CD4-positive, alpha-beta memory T cell (primary cell): ENCODE measurements at regions not wholly inside any gene's neighbourhood (a gene's known extent, or its start where the extent isn't known, plus 50 kb on each side); places are given as distances from the start of the nearest gene placed in this dataset.

Experiments used
- CTCF ChIA-PET: fragments of 350-600 bp; sonication (Branson Sonifier 250); formaldehyde crosslinking; loops from one replicate; lab custom pipeline; 2021; ENCODE audit warnings: inconsistent platforms; ENCODE audit not compliant: partially characterized antibody; lab: Charles Lee
- POLR2A ChIA-PET: fragments of 350-600 bp; sonication (Branson Sonifier 250); formaldehyde crosslinking; loops from one replicate; lab custom pipeline; 2021; ENCODE audit not compliant: partially characterized antibody; lab: Charles Lee
- DNase-seq, 5 donors: peaks; one replicate each; pipeline versions ENCODE4 v3.0.0 to v3.0.0-alpha.2; 2020 to 2022; ENCODE audit warnings: mixed read lengths in 1 of 5
- H3K27ac ChIP-seq: one replicate; pipeline ENCODE4 v1.7.0; 2013; ENCODE audit warnings: low read depth, low read length
- H3K27me3 ChIP-seq: 2 replicates; pipeline ENCODE4 v1.7.0; 2013; ENCODE audit warnings: mild to moderate bottlenecking, low read length, moderate library complexity; ENCODE audit not compliant: insufficient read depth
- H3K36me3 ChIP-seq: 2 replicates; pipeline ENCODE4 v1.7.0; 2013; ENCODE audit warnings: mild to moderate bottlenecking, low read length, moderate library complexity; ENCODE audit not compliant: insufficient read depth
- H3K4me1 ChIP-seq: 2 replicates; pipeline ENCODE4 v1.7.0; 2013; ENCODE audit warnings: mild to moderate bottlenecking, low read length, moderate library complexity; ENCODE audit not compliant: insufficient read depth
- H3K4me3 ChIP-seq, 2 donors: one replicate each; pipeline ENCODE4 v1.7.0; 2013; ENCODE audit warnings: low read length in 2 of 2, mild to moderate bottlenecking in 1 of 2
- H3K9me3 ChIP-seq, 2 donors: one replicate each; pipeline ENCODE4 v1.7.0; 2013; ENCODE audit warnings: low read length in 2 of 2, control low read depth in 1 of 2; ENCODE audit not compliant: control insufficient read depth in 1 of 2
- H3K27ac Mint-ChIP-seq, 7 donors: one replicate each; pipeline ENCODE4 v1.8.0; 2020 to 2021; ENCODE audit warnings: mixed read lengths in 7 of 7, mild to moderate bottlenecking in 6 of 7, inconsistent platforms in 3 of 7, moderate library complexity in 3 of 7
- H3K27me3 Mint-ChIP-seq, 2 donors: one replicate each; pipeline ENCODE4 v1.8.0; 2020 to 2021; ENCODE audit warnings: mixed read lengths in 2 of 2
- H3K36me3 Mint-ChIP-seq, 2 donors: one replicate each; pipeline ENCODE4 v1.8.0; 2020 to 2021; ENCODE audit warnings: mixed read lengths in 2 of 2, inconsistent platforms in 1 of 2, mild to moderate bottlenecking in 1 of 2
- H3K4me1 Mint-ChIP-seq, 4 donors: one replicate each; pipeline ENCODE4 v1.8.0; 2020 to 2021; ENCODE audit warnings: mixed read lengths in 4 of 4, mild to moderate bottlenecking in 1 of 4
- H3K4me3 Mint-ChIP-seq, 8 donors: one replicate each; pipeline ENCODE4 v1.8.0; 2020 to 2021; ENCODE audit warnings: mixed read lengths in 8 of 8, mild to moderate bottlenecking in 7 of 8, moderate library complexity in 6 of 8, inconsistent platforms in 3 of 8
- H3K9me3 Mint-ChIP-seq, 8 donors: one replicate each; pipeline ENCODE4 v1.8.0; 2020 to 2021; ENCODE audit warnings: mixed read lengths in 8 of 8, mild to moderate bottlenecking in 5 of 8, inconsistent platforms in 3 of 8, moderate library complexity in 1 of 8
- intact Hi-C: fragments of 100-400 bp; cut with micrococcal nuclease; formaldehyde crosslinking; loops from one replicate; pipeline ENCODE4 v1.15.1; 2023

DNA sequence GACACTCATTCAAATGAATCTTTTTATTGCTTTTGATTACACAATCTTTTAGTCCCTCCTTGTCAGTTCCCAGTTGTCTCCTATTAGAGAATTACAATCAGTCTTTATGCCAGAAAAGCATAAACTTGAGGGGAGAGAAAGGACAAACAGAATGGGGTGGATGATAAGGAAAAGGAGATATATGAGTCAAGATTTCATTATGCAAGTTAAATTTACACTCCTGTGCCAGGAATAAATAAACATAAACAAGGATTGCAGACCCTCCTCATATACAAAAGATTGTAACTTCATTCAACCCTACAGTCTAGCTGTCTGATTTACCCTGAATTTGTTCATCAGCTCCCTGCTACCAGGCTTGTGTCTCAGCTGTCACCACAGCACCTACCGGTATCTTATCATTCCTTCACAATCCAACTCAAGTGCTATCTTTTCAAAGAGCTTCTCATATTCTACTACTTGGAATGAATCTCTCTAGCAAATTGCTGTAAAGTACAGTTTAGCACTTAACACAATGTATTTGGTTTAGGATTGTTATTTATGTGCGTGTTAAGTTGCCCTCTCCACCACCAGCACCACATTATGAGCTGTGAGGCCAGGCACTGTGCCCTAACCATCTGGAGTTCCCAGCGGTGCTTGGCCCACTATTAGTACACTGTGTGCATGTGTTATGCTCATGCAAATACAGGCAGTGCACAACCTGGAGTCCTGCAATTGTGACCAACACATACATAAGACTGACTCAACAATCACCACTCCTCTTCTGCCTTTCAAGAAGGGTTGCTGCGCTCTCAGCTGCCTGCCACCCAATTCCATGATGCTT, 504.1 kb downstream of the TBL1XR1 start:
- Mint-ChIP-seq H3K27me3 (peaks cover 0 to 6% of the 10 kb centered on the region in 2 donors), H3K4me3 (no peak overlapping the region), H3K9me3 (peaks cover 0 to 3% (median 0%) of the 10 kb centered on the region in 8 donors), H3K36me3 (no peaks in the 10 kb centered on the region), H3K4me1 (no peaks in the 10 kb centered on the region), H3K27ac (no peak overlapping the region)
- no peaks in the 10 kb centered on the region for H3K9me3 ChIP-seq
- H3K27ac ChIP-seq = no peak overlapping the region
- DNase-seq = no peak
- H3K4me3 ChIP-seq = no peak overlapping the region
- intact Hi-C loops = no loop called here
- no peaks in the 10 kb centered on the region for H3K36me3 ChIP-seq
- ChIA-PET CTCF (no interaction called here), POLR2A (no interaction called here)
- no peaks in the 10 kb centered on the region for H3K4me1 ChIP-seq
- H3K27me3 ChIP-seq = no peaks in the 10 kb centered on the region

DNA sequence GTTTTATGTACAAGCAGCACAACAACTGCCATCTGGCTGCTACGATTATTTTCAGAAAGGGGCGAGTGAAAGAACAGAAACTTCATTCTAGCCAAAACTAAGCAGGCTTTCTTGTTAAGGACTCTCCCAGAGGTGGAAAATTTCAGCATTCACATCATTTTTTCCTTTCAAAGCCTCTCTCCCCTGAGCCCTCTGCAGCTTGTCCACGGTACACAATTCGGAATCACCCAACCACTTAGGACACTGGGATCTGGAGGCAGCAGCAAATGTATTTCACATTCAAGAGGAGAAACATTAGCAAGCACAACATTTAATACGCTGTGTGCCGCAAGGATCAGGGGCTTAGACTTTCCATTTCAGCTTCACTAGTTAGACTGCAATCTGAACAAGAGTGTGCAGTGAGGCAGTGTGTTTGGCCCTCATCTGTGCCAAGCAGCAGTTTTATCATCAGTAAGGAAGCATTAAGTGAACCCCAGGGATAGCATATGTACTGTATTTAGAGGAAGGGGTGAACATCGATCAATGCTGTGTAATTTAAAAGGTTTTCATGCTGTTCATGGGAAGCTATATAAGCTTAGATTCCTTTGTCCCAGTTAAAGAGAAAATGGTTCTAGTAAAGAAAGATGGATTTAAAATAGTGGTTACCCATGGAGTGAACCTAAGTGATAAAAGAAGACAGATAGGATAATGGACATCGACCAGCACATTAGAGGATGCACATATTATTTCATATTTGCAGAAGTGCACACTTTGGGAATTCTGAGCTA, 504.9 kb downstream of the TBL1XR1 start:
- no peak overlapping the region for H3K4me3 Mint-ChIP-seq
- intact Hi-C loops = no loop called here
- H3K9me3 ChIP-seq = no peaks in the 10 kb centered on the region
- no peak overlapping the region for H3K27ac Mint-ChIP-seq
- H3K4me3 ChIP-seq = no peak overlapping the region
- H3K4me1 ChIP-seq = no peaks in the 10 kb centered on the region
- H3K27ac ChIP-seq = no peak overlapping the region
- POLR2A ChIA-PET = no interaction called here
- H3K27me3 ChIP-seq = no peaks in the 10 kb centered on the region
- H3K9me3 Mint-ChIP-seq = peaks cover 0 to 3% (median 0%) of the 10 kb centered on the region in 8 donors
- H3K27me3 Mint-ChIP-seq = peaks cover 0 to 6% of the 10 kb centered on the region in 2 donors
- no peaks in the 10 kb centered on the region for H3K36me3 Mint-ChIP-seq
- no peaks in the 10 kb centered on the region for H3K4me1 Mint-ChIP-seq
- H3K36me3 ChIP-seq = no peaks in the 10 kb centered on the region
- no peak for DNase-seq
- CTCF ChIA-PET = no interaction called here

GRCh38 chr3:176690083-176690869, 507.0 kb downstream of the TBL1XR1 start:
- Histone ChIP-seq H3K4me1 (no peaks in the 10 kb centered on the region), H3K27me3 (no peaks in the 10 kb centered on the region), H3K4me3 (no peak overlapping the region), H3K36me3 (no peaks in the 10 kb centered on the region), H3K27ac (no peak overlapping the region), H3K9me3 (no peaks in the 10 kb centered on the region)
- peaks cover 0 to 3% of the 10 kb centered on the region in 2 donors for H3K27me3 Mint-ChIP-seq
- CTCF ChIA-PET = no interaction called here
- no peak overlapping the region for H3K27ac Mint-ChIP-seq
- POLR2A ChIA-PET = no interaction called here
- H3K4me3 Mint-ChIP-seq = no peak overlapping the region
- peaks cover 0 to 6% (median 2%) of the 10 kb centered on the region in 8 donors for H3K9me3 Mint-ChIP-seq
- intact Hi-C loops = no loop called here
- no peaks in the 10 kb centered on the region for H3K4me1 Mint-ChIP-seq
- no peaks in the 10 kb centered on the region for H3K36me3 Mint-ChIP-seq
- no peak for DNase-seq

GRCh38 chr3:176687754-176688153, 509.5 kb downstream of the TBL1XR1 start:
- Mint-ChIP-seq H3K36me3 (no peaks in the 10 kb centered on the region), H3K27ac (no peak overlapping the region), H3K27me3 (no peaks in the 10 kb centered on the region), H3K4me1 (no peaks in the 10 kb centered on the region), H3K4me3 (no peak overlapping the region), H3K9me3 (peaks cover 0 to 15% (median 6%) of the 10 kb centered on the region in 8 donors)
- no peak for DNase-seq
- POLR2A ChIA-PET = no interaction called here
- no peaks in the 10 kb centered on the region for H3K4me1 ChIP-seq
- H3K36me3 ChIP-seq = no peaks in the 10 kb centered on the region
- no peaks in the 10 kb centered on the region for H3K9me3 ChIP-seq
- no peaks in the 10 kb centered on the region for H3K27me3 ChIP-seq
- no peak overlapping the region for H3K27ac ChIP-seq
- CTCF ChIA-PET = no interaction called here
- no peak overlapping the region for H3K4me3 ChIP-seq
- intact Hi-C loops = no loop called here

DNA sequence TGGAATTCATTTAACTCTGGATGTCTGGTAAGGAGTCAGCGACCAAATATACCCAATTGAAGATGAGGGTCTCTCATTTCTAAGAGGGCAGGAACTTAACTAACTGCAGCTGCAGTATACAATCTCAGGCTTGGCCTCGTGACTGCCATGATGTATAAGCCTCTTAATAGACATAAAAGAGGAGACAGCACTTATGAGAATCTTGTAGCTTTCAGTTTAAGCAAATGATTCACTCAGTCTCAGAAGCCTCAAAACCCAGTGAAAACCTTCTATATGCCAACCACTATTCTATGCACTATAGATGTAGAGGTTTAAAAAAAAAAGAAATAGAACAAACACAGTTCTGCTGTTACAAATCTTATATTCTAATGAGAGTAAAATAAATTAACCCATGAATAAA, 513.9 kb downstream of the TBL1XR1 start:
- no peak overlapping the region for H3K4me3 ChIP-seq
- Mint-ChIP-seq H3K27me3 (no peaks in the 10 kb centered on the region), H3K4me3 (no peak overlapping the region), H3K27ac (no peak overlapping the region), H3K9me3 (peaks cover 4 to 34% (median 11%) of the 10 kb centered on the region in 8 donors), H3K36me3 (no peaks in the 10 kb centered on the region), H3K4me1 (no peaks in the 10 kb centered on the region)
- H3K4me1 ChIP-seq = no peaks in the 10 kb centered on the region
- no peaks in the 10 kb centered on the region for H3K9me3 ChIP-seq
- intact Hi-C loops = no loop called here
- DNase-seq = no peak
- ChIA-PET POLR2A (no interaction called here), CTCF (no interaction called here)
- H3K27me3 ChIP-seq = no peaks in the 10 kb centered on the region
- no peaks in the 10 kb centered on the region for H3K36me3 ChIP-seq
- H3K27ac ChIP-seq = no peak overlapping the region

DNA sequence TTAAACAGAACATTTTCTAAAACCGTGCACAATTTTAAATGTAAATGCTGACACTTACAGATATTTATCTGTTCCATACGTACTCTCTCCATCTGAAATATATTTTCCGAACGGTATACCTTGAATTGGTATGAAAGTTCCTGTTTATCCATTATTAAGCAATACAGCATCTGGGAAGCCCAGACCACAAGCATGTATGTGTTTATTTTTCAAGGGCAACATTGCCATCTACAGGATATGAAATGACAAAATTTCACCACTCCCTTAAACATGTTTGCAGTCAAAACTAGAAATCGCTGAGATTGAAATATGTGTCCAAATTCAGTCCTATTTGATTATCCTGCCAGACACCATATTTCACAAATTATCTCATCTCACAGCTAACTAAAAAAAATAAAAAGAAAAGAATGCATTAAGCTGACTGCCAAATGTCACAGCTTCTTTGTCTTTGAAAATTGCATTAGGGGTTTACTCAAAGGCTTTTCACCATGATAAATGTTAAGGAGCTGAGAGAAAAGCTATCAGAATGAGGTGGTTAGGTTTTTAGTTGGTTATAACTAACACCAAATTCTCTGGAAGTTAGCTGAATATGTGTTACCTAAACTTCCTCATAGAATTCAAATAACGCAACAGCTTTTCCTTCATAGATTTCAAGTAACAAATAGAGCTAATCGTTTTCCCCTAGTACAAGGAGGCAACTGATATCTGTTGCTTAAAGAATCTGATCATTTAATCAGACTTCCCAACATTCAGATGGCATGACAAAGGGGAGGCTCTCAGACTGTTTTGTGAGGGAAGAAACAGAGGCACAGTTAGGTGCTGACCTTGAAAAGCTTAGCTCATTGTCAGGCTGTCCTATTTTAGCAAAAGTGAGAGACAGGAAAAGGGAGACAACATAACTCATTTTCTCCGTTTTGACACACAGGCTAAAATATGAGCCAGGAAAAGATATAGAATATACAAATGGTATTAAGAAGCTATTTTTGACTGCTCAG, 533.1 kb downstream of the TBL1XR1 start:
- intact Hi-C loops = no loop called here
- no peak overlapping the region for H3K4me3 Mint-ChIP-seq
- peaks cover 0 to 2% of the 10 kb centered on the region in 2 donors for H3K27me3 Mint-ChIP-seq
- no peak overlapping the region for H3K27ac ChIP-seq
- no peaks in the 10 kb centered on the region for H3K4me1 Mint-ChIP-seq
- DNase-seq = no peak
- no peaks in the 10 kb centered on the region for H3K27me3 ChIP-seq
- no peak overlapping the region for H3K27ac Mint-ChIP-seq
- peaks cover 0 to 6% (median 2%) of the 10 kb centered on the region in 8 donors for H3K9me3 Mint-ChIP-seq
- ChIA-PET POLR2A (no interaction called here), CTCF (no interaction called here)
- no peaks in the 10 kb centered on the region for H3K36me3 Mint-ChIP-seq
- H3K4me3 ChIP-seq = no peak overlapping the region
- H3K36me3 ChIP-seq = no peaks in the 10 kb centered on the region
- no peaks in the 10 kb centered on the region for H3K9me3 ChIP-seq
- H3K4me1 ChIP-seq = no peaks in the 10 kb centered on the region
